D721Med (cell line): ENCODE measurements at regions not wholly inside any gene's neighbourhood (a gene's known extent, or its start where the extent isn't known, plus 50 kb on each side); places are given as distances from the start of the nearest gene placed in this dataset.

Experiments used
- DNase-seq: peaks from one replicate; pipeline ENCODE4 v3.0.0; 2011; ENCODE audit warnings: low spot score; ENCODE audit not compliant: insufficient read length
- FAIRE-seq: peaks from 2 replicates; lab custom pipeline; 2011; peaks lifted over from hg19 to GRCh38; lab: Jason Lieb, UNC
- CTCF ChIP-seq: IDR thresholded peaks from 2 replicates; pipeline ENCODE4 v1.5.1; 2012; ENCODE audit warnings: mild to moderate bottlenecking, control low read depth; ENCODE audit not compliant: insufficient read depth; ENCODE audit errors: missing control alignments

GRCh38 chr12:88411689-88412088 lies 168.6 kb downstream of the KITLG start:
- TF ChIP-seq CTCF, result no peak
- FAIRE-seq (no peak), DNase-seq (no peak)

- TF ChIP-seq CTCF, result no peak
- DNase-seq, result no peak
- FAIRE-seq, result no peak
These were observed 166.6 kb downstream of the KITLG start for GRCh38 chr12:88413646-88414045.

- no peak for TF ChIP-seq CTCF
- FAIRE-seq, result no peak
- no peak for DNase-seq
These were observed 164.1 kb downstream of the KITLG start for GRCh38 chr12:88416155-88416554.

DNA sequence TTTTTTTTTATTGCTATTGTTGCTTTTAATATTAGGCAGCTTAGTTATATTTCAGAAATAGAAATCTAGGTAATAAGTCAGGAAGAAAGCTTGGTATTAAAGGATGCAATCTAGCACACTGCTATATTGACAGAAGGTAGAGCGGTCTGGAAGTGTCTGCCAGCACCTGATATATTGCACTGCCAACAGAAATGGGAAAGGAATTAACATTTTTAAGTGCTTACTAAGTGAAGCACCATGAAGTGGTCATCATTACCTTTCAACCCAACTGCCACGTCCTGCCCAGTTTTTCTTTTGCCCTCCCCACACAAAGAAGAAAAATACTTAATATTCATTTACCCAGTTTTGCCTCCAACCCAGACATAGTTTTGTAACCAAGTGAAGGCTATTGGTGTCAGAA lies 163.5 kb downstream of the KITLG start:
- TF ChIP-seq CTCF, result no peak
- no peak for FAIRE-seq
- DNase-seq, result no peak

- FAIRE-seq, result no peak
- TF ChIP-seq CTCF, result no peak
- no peak for DNase-seq
These were observed 162.7 kb downstream of the KITLG start for GRCh38 chr12:88417531-88417930.

DNA sequence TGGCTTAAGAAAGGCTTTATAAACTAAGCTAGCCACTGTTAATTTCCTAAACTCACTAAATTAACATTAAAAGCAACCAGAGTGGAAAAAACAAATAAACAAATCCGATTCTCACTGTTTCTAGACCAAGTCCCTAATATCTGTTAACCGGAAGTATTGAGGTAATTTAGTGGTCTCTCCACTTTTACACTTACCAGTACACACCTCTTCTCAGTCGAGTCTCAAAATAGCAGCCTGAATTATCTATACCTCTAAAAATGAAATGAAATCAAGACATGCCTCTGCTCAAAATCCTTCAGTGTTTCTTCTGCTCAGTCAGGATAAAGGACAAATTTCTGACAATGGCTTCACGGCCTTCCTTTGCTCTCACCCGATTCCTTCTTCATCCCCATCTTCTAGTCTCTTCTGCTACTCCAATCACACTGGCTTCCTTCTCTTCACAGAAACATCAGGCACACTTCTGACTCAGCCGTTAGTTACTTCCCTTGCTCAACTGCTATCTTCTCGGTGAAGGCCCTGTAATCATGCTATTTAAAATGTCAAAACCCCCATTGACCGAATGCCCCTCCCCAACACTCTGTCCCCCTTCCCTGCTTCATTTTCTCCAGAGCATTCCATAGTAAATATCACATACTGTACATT lies 161.3 kb downstream of the KITLG start:
- no peak for DNase-seq
- no peak for TF ChIP-seq CTCF
- no peak for FAIRE-seq

DNA sequence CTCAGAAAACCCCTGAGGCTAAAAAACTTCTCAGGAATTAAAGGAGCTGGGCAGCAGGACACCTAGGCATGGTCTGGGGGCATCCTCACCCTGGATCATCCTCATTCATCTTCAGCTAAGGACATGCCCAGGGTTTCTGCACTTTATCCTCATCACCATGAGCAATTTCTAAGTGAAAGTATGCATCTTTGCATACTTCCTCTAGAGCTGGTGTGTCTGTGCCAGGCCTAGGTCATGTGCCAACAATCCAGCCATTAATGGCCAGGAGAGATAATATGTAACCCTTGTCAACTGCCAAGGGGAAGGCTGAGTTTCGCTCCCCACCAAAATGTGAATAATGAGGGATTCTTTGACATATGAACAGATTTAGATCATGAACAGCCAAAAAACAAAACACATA lies 160.5 kb downstream of the KITLG start:
- no peak for TF ChIP-seq CTCF
- no peak for DNase-seq
- FAIRE-seq, result no peak
